ENCODE measurements at regions not wholly inside any gene's neighbourhood (a gene's known extent, or its start where the extent isn't known, plus 50 kb on each side); places are given as distances from the start of the nearest gene placed in this dataset.

DNA sequence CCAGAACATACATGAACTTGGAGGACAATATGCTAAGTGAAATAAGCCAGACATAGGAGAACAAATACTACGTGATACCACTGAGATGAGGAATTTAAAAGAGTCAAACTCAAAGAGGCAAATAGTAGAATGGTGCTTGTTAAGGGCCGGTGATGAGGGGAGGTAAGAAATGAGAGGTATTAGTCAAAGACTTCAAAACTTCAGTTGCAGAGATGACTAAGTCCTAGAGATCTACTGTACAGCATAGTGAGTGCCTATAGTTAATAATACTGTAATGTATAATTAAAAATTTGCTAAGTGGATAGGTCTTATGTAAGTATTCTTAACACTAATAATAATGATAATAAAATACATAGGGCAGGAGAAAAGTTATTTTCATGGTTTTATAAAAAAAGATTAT, 126.9 kb upstream of the VEGFC start:
- ATAC-seq (replicated peaks in 1 of 4) (no peak), DNase-seq (no peak)
- no peaks in the 10 kb centered on the region for H3K4me1 ChIP-seq (ENCODE audit: control insufficient read depth in 1 of 2, extremely low read depth in 1 of 2, insufficient read depth in 2 of 2, low read length in 2 of 2)
- no peaks in the 10 kb centered on the region for H3K9me3 ChIP-seq
- Mint-ChIP-seq H3K27me3 (no peaks in the 10 kb centered on the region), H3K9me3 (peaks cover 5 to 15% (median 6%) of the 10 kb centered on the region in 3 donors), H3K4me3 (no peak overlapping the region), H3K4me1 (no peaks in the 10 kb centered on the region), H3K27ac (no peak overlapping the region), H3K36me3 (no peaks in the 10 kb centered on the region)
- H3K27ac ChIP-seq (ENCODE audit: low read length), result no peak overlapping the region
- ChIA-PET POLR2A (no interaction called here), CTCF (no interaction called here)
- WGBS (ENCODE audit: insufficient coverage), result 90% methylated on average over 2 of the region's 2 CpGs
- H3K36me3 ChIP-seq (ENCODE audit: control insufficient read depth in 2 of 2, extremely low read depth in 1 of 2, insufficient read depth in 1 of 2, low read length in 1 of 2), result no peaks in the 10 kb centered on the region
- no peaks in the 10 kb centered on the region for H3K27me3 ChIP-seq (replicated peaks in 1 of 2; ENCODE audit: control insufficient read depth in 2 of 2, extremely low read depth in 1 of 2, insufficient read depth in 2 of 2, low read length in 1 of 2)
- no peak overlapping the region for H3K4me3 ChIP-seq (ENCODE audit: control insufficient read depth in 1 of 2, extremely low read depth in 1 of 2, low read length in 1 of 2)

DNA sequence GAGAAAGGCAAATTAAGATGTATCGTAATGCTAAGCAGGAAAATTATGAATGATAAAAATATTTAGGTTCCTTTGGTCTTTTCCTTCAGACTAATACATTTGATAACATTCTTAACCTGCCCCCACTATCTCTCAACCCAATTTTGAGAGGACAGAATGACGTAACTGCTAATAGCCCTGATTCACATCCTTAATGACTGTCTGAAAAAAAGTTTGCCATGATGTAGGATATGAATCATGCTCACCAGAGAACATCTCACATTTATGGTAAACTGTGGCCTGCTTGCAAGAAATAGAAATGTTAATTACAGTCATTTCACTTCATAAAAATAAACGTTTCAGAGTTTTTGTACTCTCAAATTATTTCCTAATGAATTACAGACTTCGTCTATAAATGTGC, 128.0 kb upstream of the VEGFC start:
- Histone ChIP-seq H3K27me3 (replicated peaks in 1 of 2; ENCODE audit: control insufficient read depth in 2 of 2, extremely low read depth in 1 of 2, insufficient read depth in 2 of 2, low read length in 1 of 2) (no peaks in the 10 kb centered on the region), H3K4me1 (ENCODE audit: control insufficient read depth in 1 of 2, extremely low read depth in 1 of 2, insufficient read depth in 2 of 2, low read length in 2 of 2) (no peaks in the 10 kb centered on the region), H3K36me3 (ENCODE audit: control insufficient read depth in 2 of 2, extremely low read depth in 1 of 2, insufficient read depth in 1 of 2, low read length in 1 of 2) (no peaks in the 10 kb centered on the region), H3K27ac (ENCODE audit: low read length) (no peak overlapping the region), H3K4me3 (ENCODE audit: control insufficient read depth in 1 of 2, extremely low read depth in 1 of 2, low read length in 1 of 2) (no peak overlapping the region), H3K9me3 (no peaks in the 10 kb centered on the region)
- ATAC-seq (replicated peaks in 1 of 4) (no peak), DNase-seq (no peak)
- POLR2A ChIA-PET, result no interaction called here
- H3K9me3 Mint-ChIP-seq, result peaks cover 0 to 10% (median 3%) of the 10 kb centered on the region in 3 donors
- no peaks in the 10 kb centered on the region for H3K27me3 Mint-ChIP-seq
- H3K27ac Mint-ChIP-seq, result no peak overlapping the region
- WGBS (ENCODE audit: insufficient coverage), result no CpG with 5 or more reads among the region's 4 CpGs
- H3K36me3 Mint-ChIP-seq, result no peaks in the 10 kb centered on the region
- H3K4me3 Mint-ChIP-seq, result no peak overlapping the region
- CTCF ChIA-PET, result no interaction called here
- no peaks in the 10 kb centered on the region for H3K4me1 Mint-ChIP-seq

DNA sequence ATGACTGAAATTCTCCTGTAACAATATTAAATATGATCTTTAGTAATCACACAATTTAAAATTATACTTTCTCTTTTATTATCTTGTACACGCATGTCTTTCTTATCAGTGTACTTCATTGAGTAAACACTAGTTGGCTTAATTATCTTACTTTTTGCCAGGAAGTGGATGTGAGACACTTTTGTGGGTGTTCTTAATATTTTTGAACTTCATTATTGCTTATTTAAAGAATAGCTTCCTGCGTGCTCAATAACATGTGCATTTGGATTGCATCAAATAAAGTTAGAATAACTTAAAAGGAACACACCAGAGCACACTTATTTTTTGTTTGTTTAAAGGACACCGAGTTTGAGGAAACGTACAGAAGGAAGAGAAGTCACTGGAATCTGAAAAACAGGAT, 128.5 kb upstream of the VEGFC start:
- CTCF ChIA-PET, result no interaction called here
- POLR2A ChIA-PET, result no interaction called here

DNA sequence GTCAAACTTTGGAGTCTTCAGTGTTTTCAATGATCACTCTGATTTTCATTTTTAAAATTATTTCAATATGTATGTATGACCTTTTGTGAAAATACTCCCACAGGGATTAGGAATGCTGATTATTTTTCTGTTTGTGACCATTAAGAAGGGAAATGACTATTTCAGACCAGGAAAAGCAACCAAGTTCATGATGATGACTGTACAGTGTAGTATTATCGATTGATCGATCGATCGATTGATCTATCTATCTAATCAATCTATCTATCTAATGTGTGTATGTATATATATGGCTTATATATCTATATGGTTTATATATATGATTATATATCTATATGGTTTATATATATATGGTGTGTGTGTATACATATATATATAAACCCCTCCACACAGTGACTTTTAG, 131.5 kb upstream of the VEGFC start:
- Histone ChIP-seq H3K4me1 (ENCODE audit: control insufficient read depth in 1 of 2, extremely low read depth in 1 of 2, insufficient read depth in 2 of 2, low read length in 2 of 2) (no peaks in the 10 kb centered on the region), H3K9me3 (no peaks in the 10 kb centered on the region), H3K36me3 (ENCODE audit: control insufficient read depth in 2 of 2, extremely low read depth in 1 of 2, insufficient read depth in 1 of 2, low read length in 1 of 2) (no peaks in the 10 kb centered on the region), H3K27me3 (replicated peaks in 1 of 2; ENCODE audit: control insufficient read depth in 2 of 2, extremely low read depth in 1 of 2, insufficient read depth in 2 of 2, low read length in 1 of 2) (no peaks in the 10 kb centered on the region), H3K27ac (ENCODE audit: low read length) (no peak overlapping the region), H3K4me3 (ENCODE audit: control insufficient read depth in 1 of 2, extremely low read depth in 1 of 2, low read length in 1 of 2) (no peak overlapping the region)
- Mint-ChIP-seq H3K9me3 (no peaks in the 10 kb centered on the region), H3K27me3 (no peaks in the 10 kb centered on the region), H3K36me3 (no peaks in the 10 kb centered on the region), H3K4me1 (no peaks in the 10 kb centered on the region), H3K4me3 (no peak overlapping the region), H3K27ac (no peak overlapping the region)
- no CpG with 5 or more reads among the region's 4 CpGs for WGBS (ENCODE audit: insufficient coverage)
- ChIA-PET CTCF (no interaction called here), POLR2A (no interaction called here)
- no peak for DNase-seq
- ATAC-seq (replicated peaks in 1 of 4), result no peak

More for the DNA sequence above, 128.5 kb upstream of the VEGFC start:
- no peaks in the 10 kb centered on the region for H3K36me3 ChIP-seq (ENCODE audit: control insufficient read depth in 2 of 2, extremely low read depth in 1 of 2, insufficient read depth in 1 of 2, low read length in 1 of 2)
- Mint-ChIP-seq H3K4me3 (no peak overlapping the region), H3K27me3 (no peaks in the 10 kb centered on the region), H3K9me3 (peaks cover 0 to 6% (median 3%) of the 10 kb centered on the region in 3 donors), H3K27ac (no peak overlapping the region), H3K36me3 (no peaks in the 10 kb centered on the region), H3K4me1 (no peaks in the 10 kb centered on the region)
- H3K4me3 ChIP-seq (ENCODE audit: control insufficient read depth in 1 of 2, extremely low read depth in 1 of 2, low read length in 1 of 2), result no peak overlapping the region
- no peak for DNase-seq
- H3K4me1 ChIP-seq (ENCODE audit: control insufficient read depth in 1 of 2, extremely low read depth in 1 of 2, insufficient read depth in 2 of 2, low read length in 2 of 2), result no peaks in the 10 kb centered on the region
- WGBS (ENCODE audit: insufficient coverage), result no CpG with 5 or more reads among the region's 4 CpGs
- ATAC-seq (replicated peaks in 1 of 4), result no peak
- no peaks in the 10 kb centered on the region for H3K9me3 ChIP-seq
- H3K27me3 ChIP-seq (replicated peaks in 1 of 2; ENCODE audit: control insufficient read depth in 2 of 2, extremely low read depth in 1 of 2, insufficient read depth in 2 of 2, low read length in 1 of 2), result no peaks in the 10 kb centered on the region
- no peak overlapping the region for H3K27ac ChIP-seq (ENCODE audit: low read length)

DNA sequence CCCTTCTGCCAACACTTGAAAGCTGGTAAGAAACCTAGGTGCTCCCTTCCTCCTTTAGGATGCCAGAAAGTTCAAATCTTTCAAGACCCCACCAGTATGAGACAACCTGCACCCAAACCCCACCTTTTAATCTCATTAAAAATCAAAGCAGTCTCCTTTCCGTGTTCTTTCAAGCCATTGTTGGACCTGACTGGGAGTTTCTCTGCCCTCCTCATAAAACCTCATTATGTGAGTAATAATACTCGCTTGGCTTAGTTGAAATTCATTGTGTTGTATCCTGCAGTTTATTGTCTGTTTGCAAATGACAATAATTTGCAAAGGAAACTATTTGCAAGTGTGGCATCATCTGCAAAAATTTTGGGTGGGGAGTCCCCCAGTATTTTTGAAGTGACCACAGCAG, 133.2 kb upstream of the VEGFC start:
- no peaks in the 10 kb centered on the region for H3K36me3 ChIP-seq (ENCODE audit: control insufficient read depth in 2 of 2, extremely low read depth in 1 of 2, insufficient read depth in 1 of 2, low read length in 1 of 2)
- Mint-ChIP-seq H3K36me3 (no peaks in the 10 kb centered on the region), H3K27ac (no peak overlapping the region), H3K4me3 (no peak overlapping the region), H3K9me3 (no peaks in the 10 kb centered on the region), H3K4me1 (no peaks in the 10 kb centered on the region), H3K27me3 (no peaks in the 10 kb centered on the region)
- ChIA-PET POLR2A (no interaction called here), CTCF (no interaction called here)
- H3K4me1 ChIP-seq (ENCODE audit: control insufficient read depth in 1 of 2, extremely low read depth in 1 of 2, insufficient read depth in 2 of 2, low read length in 2 of 2), result no peaks in the 10 kb centered on the region
- DNase-seq (no peak), ATAC-seq (replicated peaks in 1 of 4) (no peak)
- H3K4me3 ChIP-seq (ENCODE audit: control insufficient read depth in 1 of 2, extremely low read depth in 1 of 2, low read length in 1 of 2), result no peak overlapping the region
- H3K27ac ChIP-seq (ENCODE audit: low read length), result no peak overlapping the region
- 100% methylated on average over 1 of the region's 2 CpGs for WGBS (ENCODE audit: insufficient coverage)
- H3K27me3 ChIP-seq (replicated peaks in 1 of 2; ENCODE audit: control insufficient read depth in 2 of 2, extremely low read depth in 1 of 2, insufficient read depth in 2 of 2, low read length in 1 of 2), result no peaks in the 10 kb centered on the region
- no peaks in the 10 kb centered on the region for H3K9me3 ChIP-seq

- no peak for ATAC-seq (replicated peaks in 1 of 4)
- H3K36me3 Mint-ChIP-seq, result no peaks in the 10 kb centered on the region
- POLR2A ChIA-PET, result no interaction called here
Observed at GRCh38 chr4:176927117-176927516, 134.4 kb upstream of the VEGFC start.

GRCh38 chr4:176927664-176928063, 134.9 kb upstream of the VEGFC start:
- Histone ChIP-seq H3K27ac (ENCODE audit: low read length) (no peak overlapping the region), H3K9me3 (no peaks in the 10 kb centered on the region), H3K4me1 (ENCODE audit: control insufficient read depth in 1 of 2, extremely low read depth in 1 of 2, insufficient read depth in 2 of 2, low read length in 2 of 2) (no peaks in the 10 kb centered on the region), H3K4me3 (ENCODE audit: control insufficient read depth in 1 of 2, extremely low read depth in 1 of 2, low read length in 1 of 2) (no peak overlapping the region), H3K36me3 (ENCODE audit: control insufficient read depth in 2 of 2, extremely low read depth in 1 of 2, insufficient read depth in 1 of 2, low read length in 1 of 2) (no peaks in the 10 kb centered on the region), H3K27me3 (replicated peaks in 1 of 2; ENCODE audit: control insufficient read depth in 2 of 2, extremely low read depth in 1 of 2, insufficient read depth in 2 of 2, low read length in 1 of 2) (no peaks in the 10 kb centered on the region)
- ATAC-seq (replicated peaks in 1 of 4) (no peak), DNase-seq (no peak)
- H3K4me3 Mint-ChIP-seq, result no peak overlapping the region
- H3K4me1 Mint-ChIP-seq, result no peaks in the 10 kb centered on the region
- H3K9me3 Mint-ChIP-seq, result peaks cover 0 to 3% (median 0%) of the 10 kb centered on the region in 3 donors
- H3K27ac Mint-ChIP-seq, result no peak overlapping the region
- ChIA-PET POLR2A (no interaction called here), CTCF (no interaction called here)
- no peaks in the 10 kb centered on the region for H3K36me3 Mint-ChIP-seq
- WGBS (ENCODE audit: insufficient coverage), result no CpG with 5 or more reads among the region's 2 CpGs
- no peaks in the 10 kb centered on the region for H3K27me3 Mint-ChIP-seq

More at GRCh38 chr4:176927117-176927516, 134.4 kb upstream of the VEGFC start:
- Mint-ChIP-seq H3K27me3 (no peaks in the 10 kb centered on the region), H3K27ac (no peak overlapping the region), H3K4me1 (no peaks in the 10 kb centered on the region), H3K9me3 (no peaks in the 10 kb centered on the region), H3K4me3 (no peak overlapping the region)
- no peaks in the 10 kb centered on the region for H3K27me3 ChIP-seq (replicated peaks in 1 of 2; ENCODE audit: control insufficient read depth in 2 of 2, extremely low read depth in 1 of 2, insufficient read depth in 2 of 2, low read length in 1 of 2)
- WGBS (ENCODE audit: insufficient coverage), result no CpG with 5 or more reads among the region's 1 CpG
- no peak for DNase-seq
- no peaks in the 10 kb centered on the region for H3K9me3 ChIP-seq
- no peak overlapping the region for H3K4me3 ChIP-seq (ENCODE audit: control insufficient read depth in 1 of 2, extremely low read depth in 1 of 2, low read length in 1 of 2)
- H3K27ac ChIP-seq (ENCODE audit: low read length), result no peak overlapping the region
- H3K4me1 ChIP-seq (ENCODE audit: control insufficient read depth in 1 of 2, extremely low read depth in 1 of 2, insufficient read depth in 2 of 2, low read length in 2 of 2), result no peaks in the 10 kb centered on the region
- CTCF ChIA-PET, result no interaction called here
- no peaks in the 10 kb centered on the region for H3K36me3 ChIP-seq (ENCODE audit: control insufficient read depth in 2 of 2, extremely low read depth in 1 of 2, insufficient read depth in 1 of 2, low read length in 1 of 2)
